ENCODE measurements at regions not wholly inside any gene's neighbourhood (a gene's known extent, or its start where the extent isn't known, plus 50 kb on each side); places are given as distances from the start of the nearest gene placed in this dataset.

DNA sequence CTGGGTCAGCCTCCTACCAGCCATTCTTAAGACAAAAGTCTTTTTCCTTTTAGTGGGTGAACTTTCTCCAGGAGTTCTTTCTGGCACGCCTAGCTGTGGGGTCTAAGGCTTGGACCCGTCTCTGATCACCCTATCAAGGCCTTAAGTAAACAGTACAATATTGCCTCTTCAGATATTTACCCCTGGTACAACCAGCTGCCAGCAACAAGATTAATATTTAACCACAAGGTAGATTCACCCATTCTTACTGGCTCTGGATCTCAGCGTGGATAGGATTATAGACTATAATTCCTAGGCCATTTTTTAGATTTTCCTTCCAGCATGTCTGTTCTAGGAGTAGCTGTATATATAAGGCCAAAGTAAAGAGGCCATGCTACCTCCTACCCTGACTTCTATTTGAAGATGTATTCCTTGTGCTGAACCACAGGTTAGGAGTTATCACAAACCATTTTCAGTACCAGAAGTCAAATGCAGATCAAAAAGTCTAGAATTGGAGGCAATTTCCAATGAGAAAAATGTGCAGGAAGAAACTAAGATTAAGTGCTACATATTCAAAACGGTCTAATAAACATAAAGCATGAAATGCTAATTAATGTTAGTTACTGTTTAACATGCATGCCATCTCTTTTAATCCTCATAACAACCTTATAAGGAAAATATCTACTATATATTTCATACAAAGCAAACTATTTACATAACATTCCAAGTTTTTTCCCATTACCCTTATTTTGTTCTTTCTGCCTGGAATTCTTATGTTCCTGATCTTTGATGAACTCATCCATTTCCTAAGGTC lies 110.0 kb upstream of the SYN3 start:
- H2AK5ac ChIP-seq (ENCODE audit: low read length), result no peak overlapping the region
- no peaks in the 10 kb centered on the region for H3K36me3 ChIP-seq (ENCODE audit: control insufficient read depth in 1 of 2, insufficient read depth in 2 of 2, low read length in 2 of 2)
- no peak overlapping the region for H3K18ac ChIP-seq (ENCODE audit: low read length)
- H3K23ac ChIP-seq (ENCODE audit: low read length), result no peak overlapping the region
- H3K14ac ChIP-seq (ENCODE audit: low read length), result no peak overlapping the region
- H3K4me3 ChIP-seq (ENCODE audit: low read depth, low read length), result no peak overlapping the region
- H3K79me2 ChIP-seq (ENCODE audit: control insufficient read depth, insufficient read depth, low read length, poor library complexity), result no peaks in the 10 kb centered on the region
- H3K9me3 ChIP-seq (ENCODE audit: insufficient read depth, low read depth, low read length), result peaks cover 4% of the 10 kb centered on the region
- H3K27me3 ChIP-seq (ENCODE audit: insufficient read depth, low read length), result no peaks in the 10 kb centered on the region
- no peak overlapping the region for H3K4ac ChIP-seq (ENCODE audit: low read depth, low read length)
- H4K91ac ChIP-seq (ENCODE audit: low read depth, low read length), result no peak overlapping the region
- H4K12ac ChIP-seq (ENCODE audit: low read depth, low read length), result no peak overlapping the region
- H3K9ac ChIP-seq (ENCODE audit: low read length), result no peak overlapping the region
- H3K27ac ChIP-seq (ENCODE audit: low read depth, low read length), result no peak overlapping the region
- H2BK12ac ChIP-seq (ENCODE audit: low read length), result no peak overlapping the region
- H4K8ac ChIP-seq (ENCODE audit: low read depth, low read length), result no peak overlapping the region
- H2BK120ac ChIP-seq (ENCODE audit: insufficient read depth, low read length, poor library complexity), result no peak overlapping the region
- H3K4me2 ChIP-seq (ENCODE audit: low read length), result no peak overlapping the region
- no peak overlapping the region for H2BK5ac ChIP-seq (ENCODE audit: low read depth, low read length, poor library complexity)
- no peaks in the 10 kb centered on the region for H3K4me1 ChIP-seq (ENCODE audit: control insufficient read depth in 1 of 2, insufficient read depth in 2 of 2, low read length in 2 of 2)
- no peaks in the 10 kb centered on the region for H3K79me1 ChIP-seq (ENCODE audit: low read length)
- H2AFZ ChIP-seq (ENCODE audit: insufficient read depth, low read length, poor library complexity), result no peak overlapping the region
- no peak for DNase-seq
- WGBS (ENCODE audit: extremely low coverage, insufficient coverage, insufficient read length), result no CpG with 5 or more reads among the region's 4 CpGs

DNA sequence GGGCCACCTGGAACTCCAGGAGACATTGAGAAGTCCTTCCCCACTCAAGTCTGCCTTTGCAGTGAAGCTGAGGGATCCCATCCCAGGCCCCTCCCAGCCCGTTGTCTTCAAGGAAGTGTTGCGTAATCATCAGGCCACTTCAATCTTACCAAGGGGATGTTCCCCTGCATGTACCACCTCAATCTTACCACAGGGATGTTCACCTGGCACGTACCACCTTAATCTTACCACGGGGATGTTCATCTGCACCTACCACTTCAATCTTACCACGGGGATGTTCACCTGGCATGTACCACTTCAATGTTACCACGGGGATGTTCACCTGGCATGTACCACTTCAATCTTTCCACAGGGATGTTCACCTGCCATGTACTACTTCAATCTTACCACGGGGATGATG lies 108.0 kb upstream of the SYN3 start:
- no peaks in the 10 kb centered on the region for H3K36me3 ChIP-seq (ENCODE audit: control insufficient read depth in 1 of 2, insufficient read depth in 2 of 2, low read length in 2 of 2)
- no peak overlapping the region for H3K14ac ChIP-seq (ENCODE audit: low read length)
- H2BK5ac ChIP-seq (ENCODE audit: low read depth, low read length, poor library complexity), result no peak overlapping the region
- H3K9me3 ChIP-seq (ENCODE audit: insufficient read depth, low read depth, low read length), result no peaks in the 10 kb centered on the region
- H2AK5ac ChIP-seq (ENCODE audit: low read length), result no peak overlapping the region
- no peaks in the 10 kb centered on the region for H3K27me3 ChIP-seq (ENCODE audit: insufficient read depth, low read length)
- H3K4ac ChIP-seq (ENCODE audit: low read depth, low read length), result no peak overlapping the region
- H3K27ac ChIP-seq (ENCODE audit: low read depth, low read length), result no peak overlapping the region
- H2AFZ ChIP-seq (ENCODE audit: insufficient read depth, low read length, poor library complexity), result no peak overlapping the region
- no peak overlapping the region for H2BK120ac ChIP-seq (ENCODE audit: insufficient read depth, low read length, poor library complexity)
- H2BK12ac ChIP-seq (ENCODE audit: low read length), result no peak overlapping the region
- no CpG with 5 or more reads among the region's 7 CpGs for WGBS (ENCODE audit: extremely low coverage, insufficient coverage, insufficient read length)
- H3K4me2 ChIP-seq (ENCODE audit: low read length), result no peak overlapping the region
- peak overlapping the region; percentile 1 for H3K9ac ChIP-seq (ENCODE audit: low read length)
- H3K79me2 ChIP-seq (ENCODE audit: control insufficient read depth, insufficient read depth, low read length, poor library complexity), result no peaks in the 10 kb centered on the region
- H3K18ac ChIP-seq (ENCODE audit: low read length), result no peak overlapping the region
- H3K23ac ChIP-seq (ENCODE audit: low read length), result no peak overlapping the region
- H4K91ac ChIP-seq (ENCODE audit: low read depth, low read length), result no peak overlapping the region
- no peak for DNase-seq
- no peak overlapping the region for H4K8ac ChIP-seq (ENCODE audit: low read depth, low read length)
- no peaks in the 10 kb centered on the region for H3K4me1 ChIP-seq (ENCODE audit: control insufficient read depth in 1 of 2, insufficient read depth in 2 of 2, low read length in 2 of 2)
- H4K12ac ChIP-seq (ENCODE audit: low read depth, low read length), result no peak overlapping the region
- no peak overlapping the region for H3K4me3 ChIP-seq (ENCODE audit: low read depth, low read length)
- no peaks in the 10 kb centered on the region for H3K79me1 ChIP-seq (ENCODE audit: low read length)

DNA sequence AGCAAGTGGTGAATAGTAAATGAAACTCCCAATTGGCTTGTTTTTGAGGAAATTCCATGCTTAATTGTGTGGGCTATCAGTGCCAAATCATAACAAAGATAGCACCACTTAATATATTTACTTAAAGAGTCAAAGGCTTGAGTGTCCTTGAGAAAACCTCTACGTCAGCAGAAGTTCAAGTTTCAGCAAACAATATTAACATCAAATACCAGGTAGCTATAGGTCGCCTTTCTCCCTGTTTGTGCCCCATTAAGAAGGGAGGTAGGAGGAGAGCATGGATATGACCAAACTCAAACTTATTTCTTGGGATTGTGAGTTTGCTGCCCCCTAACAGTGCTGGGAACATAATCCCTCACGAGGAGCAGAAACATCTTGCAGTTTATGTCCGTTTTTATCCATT lies 105.6 kb upstream of the SYN3 start:
- Histone ChIP-seq H3K14ac (ENCODE audit: low read length) (no peak overlapping the region), H3K27ac (ENCODE audit: low read depth, low read length) (no peak overlapping the region), H3K27me3 (ENCODE audit: insufficient read depth, low read length) (no peaks in the 10 kb centered on the region), H2AFZ (ENCODE audit: insufficient read depth, low read length, poor library complexity) (no peak overlapping the region), H3K4ac (ENCODE audit: low read depth, low read length) (no peak overlapping the region), H2BK120ac (ENCODE audit: insufficient read depth, low read length, poor library complexity) (no peak overlapping the region), H3K23ac (ENCODE audit: low read length) (peak overlapping the region; percentile 89), H4K91ac (ENCODE audit: low read depth, low read length) (no peak overlapping the region), H3K18ac (ENCODE audit: low read length) (no peak overlapping the region), H4K12ac (ENCODE audit: low read depth, low read length) (no peak overlapping the region), H3K9me3 (ENCODE audit: insufficient read depth, low read depth, low read length) (no peaks in the 10 kb centered on the region), H3K79me1 (ENCODE audit: low read length) (no peaks in the 10 kb centered on the region), H3K9ac (ENCODE audit: low read length) (no peak overlapping the region), H2BK12ac (ENCODE audit: low read length) (no peak overlapping the region), H3K36me3 (ENCODE audit: control insufficient read depth in 1 of 2, insufficient read depth in 2 of 2, low read length in 2 of 2) (no peaks in the 10 kb centered on the region), H2AK5ac (ENCODE audit: low read length) (no peak overlapping the region), H3K4me2 (ENCODE audit: low read length) (no peak overlapping the region), H3K4me3 (ENCODE audit: low read depth, low read length) (no peak overlapping the region), H4K8ac (ENCODE audit: low read depth, low read length) (no peak overlapping the region), H2BK5ac (ENCODE audit: low read depth, low read length, poor library complexity) (no peak overlapping the region), H3K79me2 (ENCODE audit: control insufficient read depth, insufficient read depth, low read length, poor library complexity) (no peaks in the 10 kb centered on the region), H3K4me1 (ENCODE audit: control insufficient read depth in 1 of 2, insufficient read depth in 2 of 2, low read length in 2 of 2) (no peaks in the 10 kb centered on the region)
- no peak for DNase-seq
- no CpG with 5 or more reads among the region's 4 CpGs for WGBS (ENCODE audit: extremely low coverage, insufficient coverage, insufficient read length)

DNA sequence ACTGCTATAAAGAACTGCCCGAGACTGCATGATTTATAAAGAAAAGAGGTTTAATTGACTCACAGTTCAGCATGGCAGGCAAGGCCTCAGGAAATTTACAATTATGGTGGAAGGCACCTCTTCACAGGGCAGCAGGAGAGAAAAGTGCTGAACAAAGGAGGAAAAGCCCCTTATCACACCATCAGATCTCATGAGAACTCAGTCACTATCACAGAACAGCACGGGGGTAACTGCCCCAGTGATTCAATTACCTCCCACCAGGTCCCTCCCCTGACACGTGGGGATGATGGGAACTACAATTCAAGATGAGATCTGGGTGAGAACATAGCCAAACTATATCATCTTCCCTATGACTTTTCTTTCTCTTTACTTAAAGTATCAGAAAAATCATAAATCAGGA lies 104.0 kb upstream of the SYN3 start:
- no peaks in the 10 kb centered on the region for H3K79me2 ChIP-seq (ENCODE audit: control insufficient read depth, insufficient read depth, low read length, poor library complexity)
- H3K23ac ChIP-seq (ENCODE audit: low read length), result no peak overlapping the region
- no peak overlapping the region for H2BK120ac ChIP-seq (ENCODE audit: insufficient read depth, low read length, poor library complexity)
- no peak overlapping the region for H3K4ac ChIP-seq (ENCODE audit: low read depth, low read length)
- H3K27me3 ChIP-seq (ENCODE audit: insufficient read depth, low read length), result no peaks in the 10 kb centered on the region
- no peak overlapping the region for H4K12ac ChIP-seq (ENCODE audit: low read depth, low read length)
- H3K4me1 ChIP-seq (ENCODE audit: control insufficient read depth in 1 of 2, insufficient read depth in 2 of 2, low read length in 2 of 2), result no peaks in the 10 kb centered on the region
- no peak overlapping the region for H3K9ac ChIP-seq (ENCODE audit: low read length)
- no peak overlapping the region for H2AFZ ChIP-seq (ENCODE audit: insufficient read depth, low read length, poor library complexity)
- WGBS (ENCODE audit: extremely low coverage, insufficient coverage, insufficient read length), result no CpG with 5 or more reads among the region's 3 CpGs
- no peak overlapping the region for H3K4me2 ChIP-seq (ENCODE audit: low read length)
- H4K8ac ChIP-seq (ENCODE audit: low read depth, low read length), result no peak overlapping the region
- no peaks in the 10 kb centered on the region for H3K36me3 ChIP-seq (ENCODE audit: control insufficient read depth in 1 of 2, insufficient read depth in 2 of 2, low read length in 2 of 2)
- H3K18ac ChIP-seq (ENCODE audit: low read length), result no peak overlapping the region
- H4K91ac ChIP-seq (ENCODE audit: low read depth, low read length), result no peak overlapping the region
- no peaks in the 10 kb centered on the region for H3K79me1 ChIP-seq (ENCODE audit: low read length)
- DNase-seq, result no peak
- H2AK5ac ChIP-seq (ENCODE audit: low read length), result no peak overlapping the region
- H2BK12ac ChIP-seq (ENCODE audit: low read length), result no peak overlapping the region
- no peak overlapping the region for H3K14ac ChIP-seq (ENCODE audit: low read length)
- H2BK5ac ChIP-seq (ENCODE audit: low read depth, low read length, poor library complexity), result no peak overlapping the region
- no peaks in the 10 kb centered on the region for H3K9me3 ChIP-seq (ENCODE audit: insufficient read depth, low read depth, low read length)
- H3K27ac ChIP-seq (ENCODE audit: low read depth, low read length), result no peak overlapping the region
- no peak overlapping the region for H3K4me3 ChIP-seq (ENCODE audit: low read depth, low read length)

Data from trophoblast cell (in vitro differentiated cells and primary cell).